HG03439 (cell line): ENCODE measurements at regions not wholly inside any gene's neighbourhood (a gene's known extent, or its start where the extent isn't known, plus 50 kb on each side); places are given as distances from the start of the nearest gene placed in this dataset.

Source experiments
- ATAC-seq: cut with Tn5 transposase; IDR thresholded peaks from one replicate; pipeline ENCODE4 v1.9.1; 2021; ENCODE audit warnings: mild to moderate bottlenecking, moderate library complexity; ENCODE audit not compliant: unreplicated experiment

DNA sequence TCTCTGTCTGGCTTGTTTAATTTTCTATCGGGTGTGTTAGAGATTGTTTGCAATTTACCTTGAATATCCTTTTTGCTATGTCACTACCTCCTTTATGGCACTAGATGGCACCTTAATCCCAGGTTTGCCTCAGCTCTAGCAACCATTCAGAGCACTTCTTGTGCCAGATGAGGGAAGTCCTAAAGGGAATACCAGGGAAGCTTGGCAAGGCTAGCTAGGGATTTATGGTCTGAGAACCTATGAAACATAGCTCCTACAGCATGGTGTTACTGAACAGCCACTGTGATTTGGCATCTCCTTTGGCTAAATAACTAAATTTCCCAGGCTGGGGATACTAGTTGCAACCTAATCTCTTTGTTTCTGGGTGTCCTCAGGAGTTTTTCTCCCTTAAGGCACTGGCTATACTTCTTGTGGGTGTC, 69.0 kb upstream of the VOPP1 start:
- peak; percentile 66 for ATAC-seq

DNA sequence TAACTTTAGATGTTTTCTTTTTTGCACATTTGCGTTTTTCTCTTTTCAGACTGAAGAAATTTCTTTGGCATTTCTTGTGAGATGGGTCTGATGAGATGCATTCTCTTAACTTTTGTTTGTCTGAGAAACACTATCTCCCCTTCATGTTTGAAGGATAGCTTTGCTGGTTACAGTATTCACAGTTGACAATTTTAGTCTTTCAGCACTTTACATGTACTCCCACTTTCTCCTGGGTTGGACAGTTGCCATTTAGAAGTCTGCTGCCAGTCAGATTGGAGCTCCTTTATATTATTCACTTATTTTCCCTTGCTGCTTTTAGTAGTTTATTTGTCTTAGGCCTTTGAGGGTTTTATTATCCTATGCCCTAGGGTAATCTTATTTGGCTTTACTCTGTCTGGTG, 67.3 kb upstream of the VOPP1 start:
- ATAC-seq, result no peak

DNA sequence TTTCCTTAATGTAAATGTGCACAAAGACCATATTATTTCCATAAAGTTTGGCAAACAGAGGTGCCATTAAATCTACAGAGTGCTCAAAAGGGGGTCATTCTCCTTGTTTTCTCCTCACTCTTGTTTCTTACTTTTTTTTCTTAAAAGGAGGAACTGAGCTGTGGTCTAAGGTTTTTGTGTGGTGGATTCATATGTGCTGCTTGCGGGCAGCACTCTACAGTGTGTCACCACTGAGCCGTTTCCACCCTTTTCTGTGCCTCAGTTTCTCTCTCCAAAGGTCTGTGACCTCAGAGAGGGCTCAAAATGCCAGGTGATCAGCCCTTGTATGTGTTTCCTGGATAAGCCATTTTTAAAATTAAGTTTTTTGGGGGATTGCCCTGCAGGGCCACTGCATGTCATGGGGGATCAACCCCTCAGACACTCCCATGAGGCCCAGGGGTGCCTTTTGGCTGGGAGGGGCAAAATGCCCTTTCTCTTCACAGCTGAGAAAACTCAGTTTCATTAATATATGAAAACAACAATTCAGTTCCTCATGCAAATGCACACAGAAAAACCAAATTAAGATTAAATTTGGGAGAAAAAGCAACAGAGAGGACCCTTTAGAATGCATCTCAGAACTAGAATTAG, 56.9 kb upstream of the VOPP1 start:
- no peak for ATAC-seq

DNA sequence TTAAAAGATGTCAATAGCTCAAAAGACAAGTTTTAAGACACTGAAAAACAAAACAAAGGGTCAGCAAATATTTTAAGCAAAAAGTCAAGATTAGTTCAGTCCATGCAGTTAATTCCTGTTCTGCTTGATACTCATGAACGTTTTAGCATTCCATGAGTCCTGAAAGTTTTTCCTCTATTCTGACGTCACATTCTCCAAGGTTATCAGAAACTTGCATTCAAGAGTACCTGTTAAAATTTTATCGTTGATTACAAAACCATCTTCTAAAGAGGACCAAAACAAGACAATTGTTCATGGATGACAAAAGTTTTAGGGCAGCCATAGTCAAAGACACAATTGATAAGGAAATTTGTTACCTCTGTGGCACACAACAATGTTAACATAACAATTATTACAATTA, 52.5 kb upstream of the VOPP1 start:
- no peak for ATAC-seq

DNA sequence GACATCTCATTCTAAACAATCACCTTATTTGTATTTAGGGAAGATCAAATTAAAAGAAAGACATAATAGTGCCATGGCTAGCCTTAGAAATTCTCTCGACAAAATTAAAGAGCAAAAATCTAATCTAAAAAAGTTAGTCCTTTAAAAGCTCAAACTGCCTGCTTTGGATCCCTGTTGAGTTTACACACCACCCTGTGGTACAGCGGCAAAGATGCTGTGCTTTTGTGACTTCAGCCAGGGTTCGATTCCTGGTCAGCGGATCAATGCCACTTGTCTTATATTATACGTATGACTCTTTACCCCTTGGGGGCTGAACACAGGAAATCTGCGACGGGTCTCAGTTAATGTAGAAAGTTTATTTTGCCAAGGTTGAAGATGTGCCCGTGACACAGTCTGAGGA, 51.3 kb upstream of the VOPP1 start:
- ATAC-seq, result no peak

DNA sequence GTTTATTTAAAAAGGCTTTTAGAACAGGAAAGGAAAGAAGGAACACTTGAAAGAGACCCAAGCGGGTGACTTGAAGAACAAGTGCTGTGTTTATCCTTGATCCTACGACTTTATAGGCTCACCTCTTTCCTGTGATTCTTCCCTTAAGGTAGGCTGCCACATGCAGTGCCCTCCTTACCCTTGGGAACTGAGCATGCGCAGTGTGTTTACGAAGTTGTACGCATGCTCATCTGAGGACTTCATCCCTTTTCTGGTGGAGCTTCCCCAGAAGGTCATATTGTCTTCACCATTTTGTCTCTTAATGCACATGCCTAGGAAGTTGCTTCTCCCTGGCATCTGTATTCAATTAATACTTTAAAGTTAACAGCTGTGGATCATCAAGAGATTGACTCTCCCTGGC, 49.9 kb upstream of the VOPP1 start:
- no peak for ATAC-seq
